ENCODE measurements at regions not wholly inside any gene's neighbourhood (a gene's known extent, or its start where the extent isn't known, plus 50 kb on each side); places are given as distances from the start of the nearest gene placed in this dataset.

DNA sequence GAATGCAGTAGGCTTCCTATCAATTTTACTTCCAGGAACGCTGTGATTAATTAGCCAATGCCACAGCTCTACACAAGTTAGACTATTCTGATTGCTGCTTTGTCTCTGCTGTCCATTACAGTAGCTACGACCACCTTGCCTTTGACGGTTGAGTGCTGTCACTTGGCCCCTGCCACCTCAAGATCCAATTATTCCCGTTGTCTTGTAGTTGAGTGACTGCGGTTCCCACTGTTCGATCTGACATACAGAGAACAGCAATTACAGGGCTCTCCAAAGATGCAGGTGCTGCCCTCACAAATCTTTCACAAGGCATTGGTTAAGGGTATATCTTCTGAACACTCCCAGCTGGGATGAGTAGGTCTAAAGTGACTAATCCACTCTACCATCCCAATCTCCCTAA, 393.4 kb upstream of the KIF2A start:
- Histone ChIP-seq H3K4me1 (peaks cover 5% of the 10 kb centered on the region), H3K27me3 (no peaks in the 10 kb centered on the region), H3K4me3 (no peak overlapping the region), H3K36me3 (replicated peaks in 1 of 2; ENCODE audit: insufficient read depth in 1 of 2, low read depth in 2 of 2) (no peaks in the 10 kb centered on the region), H3K9me3 (peaks cover 0 to 6% (median 0%) of the 10 kb centered on the region in 3 donors), H3K27ac (no peak overlapping the region)
- ATAC-seq (no peak), DNase-seq (no peak)
- intact Hi-C loops (cut with DNase I) = no loop called here
- 90 to 91% methylated on average over 6 of the region's 6 CpGs for WGBS, 2 donors
- TF ChIP-seq, protein P1, sequence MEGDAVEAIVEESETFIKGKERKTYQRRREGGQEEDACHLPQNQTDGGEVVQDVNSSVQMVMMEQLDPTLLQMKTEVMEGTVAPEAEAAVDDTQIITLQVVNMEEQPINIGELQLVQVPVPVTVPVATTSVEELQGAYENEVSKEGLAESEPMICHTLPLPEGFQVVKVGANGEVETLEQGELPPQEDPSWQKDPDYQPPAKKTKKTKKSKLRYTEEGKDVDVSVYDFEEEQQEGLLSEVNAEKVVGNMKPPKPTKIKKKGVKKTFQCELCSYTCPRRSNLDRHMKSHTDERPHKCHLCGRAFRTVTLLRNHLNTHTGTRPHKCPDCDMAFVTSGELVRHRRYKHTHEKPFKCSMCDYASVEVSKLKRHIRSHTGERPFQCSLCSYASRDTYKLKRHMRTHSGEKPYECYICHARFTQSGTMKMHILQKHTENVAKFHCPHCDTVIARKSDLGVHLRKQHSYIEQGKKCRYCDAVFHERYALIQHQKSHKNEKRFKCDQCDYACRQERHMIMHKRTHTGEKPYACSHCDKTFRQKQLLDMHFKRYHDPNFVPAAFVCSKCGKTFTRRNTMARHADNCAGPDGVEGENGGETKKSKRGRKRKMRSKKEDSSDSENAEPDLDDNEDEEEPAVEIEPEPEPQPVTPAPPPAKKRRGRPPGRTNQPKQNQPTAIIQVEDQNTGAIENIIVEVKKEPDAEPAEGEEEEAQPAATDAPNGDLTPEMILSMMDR (IDR thresholded peaks at IDR 0.05) = no peak
- no peak for TF ChIP-seq POLR2A (IDR thresholded peaks at IDR 0.05)

DNA sequence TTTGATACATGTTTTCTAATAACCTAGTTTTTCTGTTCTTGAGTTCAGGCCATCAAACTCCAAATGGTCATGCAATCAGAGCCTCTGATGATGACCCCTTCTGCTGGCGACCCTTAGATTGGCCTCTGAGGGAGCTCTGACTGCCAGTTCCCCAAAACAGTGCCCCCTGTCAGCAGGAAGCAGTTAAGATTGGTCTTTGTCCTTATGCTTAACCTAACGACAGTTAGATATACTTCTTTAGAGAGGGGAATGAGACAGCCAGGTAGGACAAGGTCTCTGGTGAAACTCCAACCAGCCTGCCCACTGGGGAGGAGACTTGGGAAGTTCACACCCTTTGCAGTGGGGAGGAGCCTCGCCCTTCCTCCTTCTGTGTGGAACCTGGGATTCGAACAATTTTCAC, 390.4 kb upstream of the KIF2A start:
- TF ChIP-seq POLR2A (IDR thresholded peaks at IDR 0.05) = no peak
- TF ChIP-seq, protein P1 (IDR thresholded peaks at IDR 0.05) = no peak
- ATAC-seq = no peak
- Histone ChIP-seq H3K4me1 (peaks cover 11% of the 10 kb centered on the region), H3K4me3 (no peak overlapping the region), H3K36me3 (replicated peaks in 1 of 2; ENCODE audit: insufficient read depth in 1 of 2, low read depth in 2 of 2) (no peaks in the 10 kb centered on the region), H3K9me3 (peaks cover 0 to 6% (median 0%) of the 10 kb centered on the region in 3 donors), H3K27me3 (no peaks in the 10 kb centered on the region), H3K27ac (no peak overlapping the region)
- intact Hi-C loops (cut with DNase I) = no loop called here
- DNase-seq = no peak
- WGBS, 2 donors = 70 to 80% methylated on average over 4 of the region's 4 CpGs

DNA sequence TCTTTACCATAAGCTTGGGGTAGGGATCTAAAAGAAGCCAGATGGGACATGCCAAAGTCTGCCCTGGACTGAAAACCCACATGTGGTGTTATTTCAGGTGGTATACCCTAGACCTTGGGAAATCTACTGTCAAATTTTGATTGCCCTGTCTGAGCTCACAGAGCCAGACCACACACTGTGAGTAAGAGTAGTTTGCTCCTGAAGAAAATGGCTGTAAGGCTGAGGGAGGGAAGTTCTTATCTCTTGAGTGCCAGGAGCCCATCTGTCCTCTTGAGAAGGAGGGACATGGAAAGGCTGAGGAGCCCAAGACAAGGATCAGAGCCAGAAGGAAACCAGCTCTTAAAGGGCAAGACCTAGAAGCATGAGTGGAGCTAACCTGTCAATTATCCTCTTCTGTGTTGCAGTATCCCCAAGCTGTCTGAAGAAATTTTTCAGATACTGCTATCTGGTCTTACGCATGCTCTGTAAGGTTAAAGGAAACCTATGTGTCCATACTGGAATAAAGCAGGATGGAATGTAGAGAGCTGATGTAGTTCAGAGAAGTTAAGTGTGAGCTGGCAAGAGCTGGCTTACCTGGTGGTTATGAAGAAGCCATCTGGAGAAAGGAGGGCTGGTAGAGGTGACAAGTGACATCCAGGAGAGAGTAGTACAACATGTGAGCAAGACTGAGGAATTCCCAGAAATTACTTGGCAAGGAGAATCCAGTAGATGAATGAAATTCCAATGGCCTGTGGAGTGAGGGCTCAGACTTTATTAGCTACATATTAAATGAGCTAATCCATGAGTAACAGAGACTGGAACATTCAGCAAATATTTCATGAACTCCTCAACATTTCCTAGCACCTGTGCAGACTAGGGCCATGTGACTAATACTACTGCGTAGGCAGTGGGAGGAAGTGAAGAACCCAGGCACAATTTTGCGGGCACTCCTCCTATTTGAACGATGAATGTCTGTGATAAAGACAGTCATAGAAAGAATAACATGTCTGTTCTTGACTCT, 389.1 kb upstream of the KIF2A start:
- Histone ChIP-seq H3K36me3 (replicated peaks in 1 of 2; ENCODE audit: insufficient read depth in 1 of 2, low read depth in 2 of 2) (no peaks in the 10 kb centered on the region), H3K4me1 (peaks cover 11% of the 10 kb centered on the region), H3K9me3 (peaks cover 0 to 6% (median 0%) of the 10 kb centered on the region in 3 donors), H3K27me3 (no peaks in the 10 kb centered on the region), H3K27ac (peak overlapping the region in 2 of 4 donors; percentile 58 to 69), H3K4me3 (no peak overlapping the region)
- DNase-seq (peak in 2 of 4 donors; percentile 25 to 39), ATAC-seq (peak; percentile 91)
- intact Hi-C loops (cut with DNase I) = no loop called here
- 68 to 85% methylated on average over 4 of the region's 4 CpGs for WGBS, 2 donors
- peak in 1 of 3 donors; percentile 16 for TF ChIP-seq POLR2A (IDR thresholded peaks at IDR 0.05)
- TF ChIP-seq, protein P1 (IDR thresholded peaks at IDR 0.05) = no peak

DNA sequence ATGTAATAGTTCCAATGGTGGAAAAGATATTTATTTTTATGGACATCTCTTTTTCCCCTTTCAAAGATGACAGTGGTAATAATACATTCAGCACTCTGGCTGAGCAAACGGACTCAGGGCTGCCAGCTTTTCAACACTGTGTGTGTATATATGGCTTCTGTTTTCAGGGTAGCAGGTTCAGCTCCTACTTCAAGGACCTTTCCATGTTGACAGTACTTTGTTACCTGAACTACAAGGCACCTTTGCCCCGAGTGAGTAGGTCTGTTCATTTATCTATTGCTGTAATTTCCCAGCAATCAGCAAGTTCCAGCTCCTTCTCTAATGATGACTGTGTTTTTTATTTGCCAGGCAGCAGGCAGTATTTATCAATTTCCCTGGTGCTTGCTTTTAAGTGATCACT, 387.4 kb upstream of the KIF2A start:
- TF ChIP-seq, protein P1 (IDR thresholded peaks at IDR 0.05) = no peak
- TF ChIP-seq POLR2A (IDR thresholded peaks at IDR 0.05) = no peak
- peak in 2 of 4 donors; percentile 15 to 35 for DNase-seq
- Histone ChIP-seq H3K27me3 (no peaks in the 10 kb centered on the region), H3K9me3 (no peaks in the 10 kb centered on the region), H3K27ac (peak overlapping the region in 1 of 4 donors; percentile 5), H3K4me1 (peaks cover 11% of the 10 kb centered on the region), H3K36me3 (replicated peaks in 1 of 2; ENCODE audit: insufficient read depth in 1 of 2, low read depth in 2 of 2) (no peaks in the 10 kb centered on the region), H3K4me3 (no peak overlapping the region)
- ATAC-seq = peak; percentile 45
- intact Hi-C loops (cut with DNase I) = no loop called here
- 18 to 24% methylated on average over 2 of the region's 2 CpGs for WGBS, 2 donors

Data from body of pancreas (tissue), 4 donors.